ENCODE measurements at regions not wholly inside any gene's neighbourhood (a gene's known extent, or its start where the extent isn't known, plus 50 kb on each side); places are given as distances from the start of the nearest gene placed in this dataset.
"Not testable (repeated sequence)": the region's sequence is repeated elsewhere in the genome, so short reads cannot be mapped to it uniquely, and the experiment has no call there.

GRCh38 chr6:4250645-4251044, 115.3 kb upstream of the ECI2 start:
- no peak for TF ChIP-seq CTBP1 (IDR thresholded peaks at IDR 0.05; ENCODE audit: borderline replicate concordance)
- no peak for TF ChIP-seq SP1 (IDR thresholded peaks at IDR 0.05)
- no peak for TF ChIP-seq L3MBTL2 (conservative IDR thresholded peaks at IDR 0.05)
- no peak for TF ChIP-seq HDGF (IDR thresholded peaks at IDR 0.05; ENCODE audit: borderline replicate concordance)
- no peak for TF ChIP-seq ZNF384 (IDR thresholded peaks at IDR 0.05)
- TF ChIP-seq FOXA1 (IDR thresholded peaks at IDR 0.05) = no peak
- no peak for TF ChIP-seq FOXK2 (IDR thresholded peaks at IDR 0.05)
- no peak for TF ChIP-seq LEF1 (IDR thresholded peaks at IDR 0.05; ENCODE audit: borderline replicate concordance)
- no peak for TF ChIP-seq BHLHE40 (IDR thresholded peaks at IDR 0.05; ENCODE audit: borderline replicate concordance)
- no peak for TF ChIP-seq TARDBP (IDR thresholded peaks at IDR 0.05)
- no peak for TF ChIP-seq SUZ12 (IDR thresholded peaks at IDR 0.05)
- no peak for TF ChIP-seq NFRKB (IDR thresholded peaks at IDR 0.05)
- no peak for TF ChIP-seq FOXM1 (IDR thresholded peaks at IDR 0.05; ENCODE audit: borderline replicate concordance)
- no peak for TF ChIP-seq ARNT (IDR thresholded peaks at IDR 0.05)
- DNase-seq (ENCODE audit: extremely low spot score) = no peak
- ChIA-PET POLR2A (no interaction called here), CTCF (no interaction called here)

- DNase-seq (ENCODE audit: extremely low spot score); CTCF ChIA-PET; POLR2A ChIA-PET: not testable (repeated sequence)
Observed at GRCh38 chr6:4243832-4244231, 108.5 kb upstream of the ECI2 start.

GRCh38 chr6:4243237-4243636, 107.9 kb upstream of the ECI2 start:
- no peak for DNase-seq (ENCODE audit: extremely low spot score)
- CTCF ChIA-PET = no interaction called here
- POLR2A ChIA-PET = no interaction called here
- TF ChIP-seq L3MBTL2 (conservative IDR thresholded peaks at IDR 0.05) = no peak
- no peak for TF ChIP-seq SUZ12 (IDR thresholded peaks at IDR 0.05)
- no peak for TF ChIP-seq LEF1 (IDR thresholded peaks at IDR 0.05; ENCODE audit: borderline replicate concordance)
- no peak for TF ChIP-seq ZNF384 (IDR thresholded peaks at IDR 0.05)
- TF ChIP-seq BHLHE40 (IDR thresholded peaks at IDR 0.05; ENCODE audit: borderline replicate concordance) = no peak
- no peak for TF ChIP-seq PKNOX1 (IDR thresholded peaks at IDR 0.05)
- TF ChIP-seq ELF4 (IDR thresholded peaks at IDR 0.05) = no peak
- TF ChIP-seq CTBP1 (IDR thresholded peaks at IDR 0.05; ENCODE audit: borderline replicate concordance) = no peak
- no peak for TF ChIP-seq TARDBP (IDR thresholded peaks at IDR 0.05)
- TF ChIP-seq ARNT (IDR thresholded peaks at IDR 0.05) = no peak
- no peak for TF ChIP-seq FOXM1 (IDR thresholded peaks at IDR 0.05; ENCODE audit: borderline replicate concordance)
- TF ChIP-seq FOXK2 (IDR thresholded peaks at IDR 0.05) = no peak
- no peak for TF ChIP-seq NFRKB (IDR thresholded peaks at IDR 0.05)
- no peak for TF ChIP-seq HDGF (IDR thresholded peaks at IDR 0.05; ENCODE audit: borderline replicate concordance)
- TF ChIP-seq SP1 (IDR thresholded peaks at IDR 0.05) = no peak
- no peak for TF ChIP-seq FOXA1 (IDR thresholded peaks at IDR 0.05)

GRCh38 chr6:4242601-4243000, 107.2 kb upstream of the ECI2 start:
- ChIA-PET POLR2A (no interaction called here), CTCF (no interaction called here)
- no peak for TF ChIP-seq SP1 (IDR thresholded peaks at IDR 0.05)
- TF ChIP-seq NFRKB (IDR thresholded peaks at IDR 0.05) = no peak
- TF ChIP-seq BHLHE40 (IDR thresholded peaks at IDR 0.05; ENCODE audit: borderline replicate concordance) = no peak
- no peak for TF ChIP-seq LEF1 (IDR thresholded peaks at IDR 0.05; ENCODE audit: borderline replicate concordance)
- TF ChIP-seq SUZ12 (IDR thresholded peaks at IDR 0.05) = no peak
- TF ChIP-seq HDGF (IDR thresholded peaks at IDR 0.05; ENCODE audit: borderline replicate concordance) = no peak
- TF ChIP-seq FOXM1 (IDR thresholded peaks at IDR 0.05; ENCODE audit: borderline replicate concordance) = no peak
- no peak for TF ChIP-seq ZNF384 (IDR thresholded peaks at IDR 0.05)
- no peak for DNase-seq (ENCODE audit: extremely low spot score)

- TF ChIP-seq CTBP1 (IDR thresholded peaks at IDR 0.05; ENCODE audit: borderline replicate concordance) (no peak), FOXA1 (IDR thresholded peaks at IDR 0.05) (no peak), SUZ12 (IDR thresholded peaks at IDR 0.05) (no peak), HDGF (IDR thresholded peaks at IDR 0.05; ENCODE audit: borderline replicate concordance) (no peak), FOXK2 (IDR thresholded peaks at IDR 0.05) (no peak), L3MBTL2 (conservative IDR thresholded peaks at IDR 0.05) (no peak), SP1 (IDR thresholded peaks at IDR 0.05) (no peak)
- no peak for DNase-seq (ENCODE audit: extremely low spot score)
- POLR2A ChIA-PET = no interaction called here
- CTCF ChIA-PET = interaction anchor here (0.7 kb wide), 1 partner anchor 42 kb away, joined by 3 read pairs; no protein-coding TSS in a partner anchor
Observed at GRCh38 chr6:4240148-4240547, 104.8 kb upstream of the ECI2 start.

GRCh38 chr6:4225161-4225872, 89.9 kb upstream of the ECI2 start:
- no peak for TF ChIP-seq SUZ12 (IDR thresholded peaks at IDR 0.05)
- TF ChIP-seq BHLHE40 (IDR thresholded peaks at IDR 0.05; ENCODE audit: borderline replicate concordance) = no peak
- TF ChIP-seq TARDBP (IDR thresholded peaks at IDR 0.05) = no peak
- no peak for TF ChIP-seq ELF4 (IDR thresholded peaks at IDR 0.05)
- TF ChIP-seq FOXK2 (IDR thresholded peaks at IDR 0.05) = no peak
- TF ChIP-seq PKNOX1 (IDR thresholded peaks at IDR 0.05) = no peak
- no peak for TF ChIP-seq ARNT (IDR thresholded peaks at IDR 0.05)
- no peak for TF ChIP-seq L3MBTL2 (conservative IDR thresholded peaks at IDR 0.05)
- TF ChIP-seq FOXA1 (IDR thresholded peaks at IDR 0.05) = no peak
- no peak for TF ChIP-seq CTBP1 (IDR thresholded peaks at IDR 0.05; ENCODE audit: borderline replicate concordance)
- no peak for TF ChIP-seq ZNF384 (IDR thresholded peaks at IDR 0.05)
- TF ChIP-seq SP1 (IDR thresholded peaks at IDR 0.05) = no peak
- TF ChIP-seq HDGF (IDR thresholded peaks at IDR 0.05; ENCODE audit: borderline replicate concordance) = no peak
- no peak for TF ChIP-seq LEF1 (IDR thresholded peaks at IDR 0.05; ENCODE audit: borderline replicate concordance)
- TF ChIP-seq FOXM1 (IDR thresholded peaks at IDR 0.05; ENCODE audit: borderline replicate concordance) = no peak
- TF ChIP-seq NFRKB (IDR thresholded peaks at IDR 0.05) = no peak
- DNase-seq (ENCODE audit: extremely low spot score) = no peak
- ChIA-PET CTCF (interaction anchor here (0.6 to 1.8 kb wide), 4 partner anchors 8 to 16 kb away, joined by 3 to 5 read pairs (median 3); no protein-coding TSS in a partner anchor), POLR2A (no interaction called here)

Measured in HEK293T (cell line).